HG02884 (cell line): ENCODE measurements at regions not wholly inside any gene's neighbourhood (a gene's known extent, or its start where the extent isn't known, plus 50 kb on each side); places are given as distances from the start of the nearest gene placed in this dataset.

Experiments
- ATAC-seq: cut with Tn5 transposase; IDR thresholded peaks from one replicate; pipeline ENCODE4 v1.9.1; 2021; ENCODE audit warnings: mild to moderate bottlenecking, moderate library complexity; ENCODE audit not compliant: unreplicated experiment

DNA sequence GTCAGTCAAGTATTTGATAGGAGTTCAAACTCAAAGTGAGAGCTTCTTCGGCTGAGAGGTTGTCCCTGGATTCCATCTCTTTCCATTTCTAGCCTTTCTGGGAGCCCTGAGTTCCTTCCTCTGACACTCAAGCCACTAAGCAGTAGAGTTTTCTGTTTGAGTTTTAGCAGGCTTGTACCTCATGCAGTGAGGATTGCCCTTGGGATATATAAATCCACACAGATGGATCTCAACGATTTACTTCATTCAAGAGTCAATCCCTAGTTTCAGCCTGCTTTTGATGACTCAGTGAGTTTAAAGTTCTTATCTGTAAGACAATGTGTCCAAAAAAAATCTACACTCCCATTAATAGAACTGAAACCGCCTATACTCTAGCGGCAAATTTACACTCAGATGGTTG is 2240.9 kb upstream of the WWC1 start:
- no peak for ATAC-seq

DNA sequence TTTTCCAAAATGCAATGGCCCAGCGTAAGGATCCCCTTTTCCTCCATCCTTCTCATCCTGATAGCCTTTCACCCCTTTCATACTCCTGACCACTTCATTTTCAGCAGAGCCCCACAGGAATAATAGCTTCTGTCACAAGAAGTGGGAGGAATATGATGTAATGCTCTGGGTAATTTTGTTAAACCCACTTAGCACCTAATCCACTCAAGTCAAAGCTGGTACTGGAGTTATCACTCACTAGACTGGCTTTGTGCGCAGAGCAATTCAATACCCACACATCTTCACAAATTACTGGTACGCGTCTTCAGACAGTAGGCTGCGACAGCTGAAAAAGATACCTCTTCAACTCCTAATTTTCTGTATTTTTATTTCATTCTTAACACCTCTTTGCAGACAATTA is 2232.8 kb upstream of the WWC1 start:
- ATAC-seq, result no peak

DNA sequence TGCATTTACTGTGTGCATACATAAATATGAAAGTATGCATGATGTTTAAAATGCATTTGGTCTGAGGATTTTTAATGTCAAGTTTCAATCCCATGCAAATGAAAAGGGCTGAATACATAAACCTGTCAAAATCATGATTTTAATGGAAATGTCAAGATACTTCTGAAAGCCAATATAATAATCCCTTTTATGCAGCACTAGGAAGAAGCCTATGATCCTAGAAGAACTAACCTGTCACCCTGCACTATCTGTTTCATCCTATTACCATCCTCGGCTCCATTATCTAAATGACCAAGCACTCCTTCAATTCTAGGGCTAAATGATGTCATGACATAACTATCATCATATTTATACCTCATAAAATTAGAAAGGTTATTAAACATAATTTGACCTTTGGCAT is 2229.4 kb upstream of the WWC1 start:
- no peak for ATAC-seq

DNA sequence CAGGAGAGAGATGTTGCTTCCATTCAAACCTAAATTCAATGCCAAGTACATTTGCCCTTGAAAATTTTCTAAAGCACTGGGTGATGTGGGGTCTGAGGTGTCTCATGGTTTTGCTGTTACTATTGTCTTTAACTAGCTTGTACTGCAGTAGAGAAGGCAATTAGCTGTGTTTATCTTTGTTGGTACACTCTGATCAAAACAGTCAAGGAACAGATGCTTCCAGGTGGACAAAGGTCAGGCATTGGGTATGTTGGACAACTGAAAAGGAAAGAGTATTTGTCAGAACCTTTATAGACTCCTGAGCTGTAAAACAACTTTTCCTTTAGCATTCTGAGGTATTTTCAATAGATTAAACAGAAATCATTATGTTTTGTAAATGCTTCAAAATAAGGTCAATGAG is 2228.7 kb upstream of the WWC1 start:
- ATAC-seq, result no peak

DNA sequence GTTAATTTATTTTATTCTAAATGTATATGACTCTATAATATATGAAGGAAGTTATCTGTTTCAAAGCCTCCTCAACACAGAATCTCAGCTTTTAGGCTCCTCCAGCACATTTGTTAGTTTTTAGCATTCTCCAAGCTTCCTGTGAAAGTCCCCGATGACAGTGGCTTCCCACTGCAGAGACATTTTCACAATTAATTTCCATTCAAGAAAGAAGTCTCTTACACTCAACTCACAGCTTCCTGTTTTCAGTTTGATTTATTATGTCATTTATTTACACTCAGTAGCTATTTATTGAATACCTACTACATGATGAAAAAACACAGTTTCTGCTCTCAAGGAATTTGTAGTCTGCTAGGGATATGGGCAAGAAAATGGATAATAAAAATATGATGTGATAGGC is 2228.2 kb upstream of the WWC1 start:
- no peak for ATAC-seq

DNA sequence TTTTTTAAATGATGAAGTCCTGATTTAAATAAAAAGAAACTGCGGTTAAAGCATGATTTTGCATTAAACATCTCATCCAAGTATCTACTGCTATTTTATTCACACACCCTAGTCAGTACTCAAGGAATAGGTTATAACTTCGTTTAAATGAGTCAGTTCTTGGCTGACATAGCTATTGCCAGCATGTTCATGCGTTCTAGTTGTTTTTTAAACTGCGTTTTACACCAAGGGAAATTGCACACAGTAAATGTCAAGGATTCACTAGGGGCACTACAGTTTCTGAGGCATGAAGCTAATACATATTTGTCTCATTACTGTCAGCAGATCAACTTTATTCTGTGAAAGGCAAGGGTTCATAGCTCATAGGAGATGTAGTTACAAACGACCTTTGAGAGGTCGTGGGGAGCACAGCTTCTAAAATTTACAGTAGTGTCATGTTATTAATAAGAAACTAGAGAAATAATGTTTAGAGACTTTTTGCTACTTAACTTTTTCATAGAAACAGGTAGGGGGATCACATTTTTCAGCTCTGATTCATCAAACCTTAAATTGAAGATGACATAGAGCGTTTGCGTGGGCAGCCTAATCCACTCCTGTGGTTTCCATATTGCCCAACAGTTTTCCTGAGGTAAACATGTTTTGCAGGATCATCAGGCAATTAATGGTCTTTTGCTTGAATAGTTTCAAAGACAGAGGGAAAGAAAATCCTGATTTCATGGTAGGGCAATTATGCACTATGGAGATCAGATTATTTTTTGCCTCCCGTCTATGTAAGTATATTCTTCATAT is 2222.7 kb upstream of the WWC1 start:
- ATAC-seq, result no peak

DNA sequence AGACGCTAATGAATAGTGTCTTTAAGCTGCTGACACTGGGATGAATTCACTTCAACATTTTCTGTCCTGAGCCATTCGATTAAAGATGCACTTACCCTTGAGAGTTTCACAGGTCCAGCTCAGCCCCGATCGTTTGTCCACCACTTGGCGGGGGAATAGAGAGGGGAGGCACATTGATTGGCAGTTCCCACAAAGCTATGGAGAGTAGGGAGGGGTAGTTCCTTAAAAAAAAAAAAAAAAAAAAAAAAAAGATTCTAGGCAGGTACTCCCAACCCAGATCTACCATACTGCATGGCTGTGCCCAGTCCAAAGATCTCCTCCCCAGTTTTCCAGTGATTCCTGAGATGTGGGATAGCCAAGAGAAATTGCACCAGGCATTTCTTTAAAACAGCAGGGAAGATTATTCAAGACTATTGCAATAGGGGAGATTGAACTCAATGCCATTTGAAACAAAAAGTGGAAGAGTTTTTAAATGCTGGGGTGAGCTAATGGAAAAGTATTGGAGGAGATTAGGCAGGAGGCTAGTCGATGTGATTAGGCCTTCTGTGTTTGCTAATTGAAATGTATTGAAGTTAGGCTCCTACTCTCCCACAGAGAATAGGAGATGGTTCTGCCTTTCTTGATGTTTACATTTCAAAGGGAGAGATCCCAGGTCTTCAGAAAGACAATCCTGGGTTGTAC is 2217.4 kb upstream of the WWC1 start:
- ATAC-seq, result no peak

DNA sequence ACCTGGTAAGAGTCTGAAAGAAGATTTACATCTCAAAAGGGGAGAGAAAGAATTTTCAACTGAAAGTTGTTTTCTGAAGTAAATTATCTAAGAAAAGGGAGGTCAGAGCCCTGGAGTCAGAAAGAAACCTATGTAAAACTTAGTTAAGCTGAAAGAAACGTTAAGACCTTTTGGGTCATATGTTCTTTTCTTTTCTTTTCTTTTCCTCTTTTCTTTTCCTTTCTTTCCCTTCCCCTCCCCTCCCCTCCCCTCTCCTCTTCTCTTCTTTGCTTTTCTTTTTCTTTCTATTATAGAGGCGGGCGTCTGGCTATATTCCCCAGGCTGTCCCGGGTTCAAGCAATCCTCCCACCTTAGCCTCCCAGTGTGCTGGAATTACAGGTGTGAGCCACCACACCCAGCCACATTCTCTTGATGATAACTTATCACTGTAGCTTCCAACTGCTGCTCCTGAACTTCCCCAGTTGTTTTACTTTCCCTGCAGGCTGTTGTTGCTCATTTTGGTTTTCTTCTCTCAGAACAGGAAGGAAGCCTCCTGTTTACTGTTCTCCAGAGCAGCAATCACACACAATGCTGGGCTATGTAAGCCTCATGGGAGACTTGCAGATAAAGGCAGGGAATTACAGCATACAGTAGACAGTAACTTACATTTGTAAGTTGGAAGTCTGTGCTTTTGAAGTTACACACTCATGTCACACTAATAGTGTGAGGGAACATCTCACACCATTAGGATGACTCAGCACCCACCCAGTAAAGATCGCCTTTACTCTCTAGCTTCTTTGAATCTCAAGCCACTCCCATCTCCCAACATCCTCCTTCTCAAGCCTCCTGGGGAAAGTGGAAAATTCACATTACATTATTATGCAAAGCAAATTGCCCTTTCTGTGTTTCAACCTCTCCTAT is 2216.6 kb upstream of the WWC1 start:
- no peak for ATAC-seq

DNA sequence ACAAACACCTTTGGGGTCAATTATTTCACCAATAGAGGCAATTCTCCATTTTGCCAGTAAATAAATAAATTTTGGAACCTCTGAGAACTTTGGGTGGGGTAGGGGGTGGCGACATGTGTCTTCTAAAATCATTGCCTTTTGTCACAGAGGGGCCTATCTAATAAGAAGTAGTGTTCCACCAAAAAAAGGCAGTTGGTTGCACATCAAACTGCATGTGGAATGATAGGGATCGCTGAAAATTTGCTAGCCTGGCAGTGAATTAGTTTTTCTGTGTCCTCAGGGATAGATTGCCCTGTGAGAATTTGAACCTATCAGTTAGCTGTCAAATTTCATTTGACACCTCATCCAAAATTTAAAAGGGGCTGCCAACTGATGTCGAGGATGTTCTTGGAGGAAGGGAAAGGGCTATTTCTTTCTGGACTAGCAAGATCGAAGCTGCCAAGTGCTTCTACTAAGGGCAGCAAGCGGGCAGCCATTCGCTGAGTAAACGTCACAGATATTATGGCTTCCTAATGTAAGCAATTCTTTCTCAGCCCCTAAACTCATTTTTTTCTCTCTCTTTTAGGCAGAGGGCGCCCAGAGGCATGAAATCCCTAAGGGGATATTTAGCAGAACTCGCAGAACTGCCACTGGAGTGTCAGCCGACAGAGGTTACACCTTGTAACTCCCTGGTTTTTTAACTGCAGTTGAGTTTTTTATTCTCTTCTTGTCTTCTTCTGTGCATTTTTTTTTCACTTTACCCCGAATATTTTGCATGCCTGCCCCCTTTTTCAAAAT is 2208.1 kb upstream of the WWC1 start:
- no peak for ATAC-seq

DNA sequence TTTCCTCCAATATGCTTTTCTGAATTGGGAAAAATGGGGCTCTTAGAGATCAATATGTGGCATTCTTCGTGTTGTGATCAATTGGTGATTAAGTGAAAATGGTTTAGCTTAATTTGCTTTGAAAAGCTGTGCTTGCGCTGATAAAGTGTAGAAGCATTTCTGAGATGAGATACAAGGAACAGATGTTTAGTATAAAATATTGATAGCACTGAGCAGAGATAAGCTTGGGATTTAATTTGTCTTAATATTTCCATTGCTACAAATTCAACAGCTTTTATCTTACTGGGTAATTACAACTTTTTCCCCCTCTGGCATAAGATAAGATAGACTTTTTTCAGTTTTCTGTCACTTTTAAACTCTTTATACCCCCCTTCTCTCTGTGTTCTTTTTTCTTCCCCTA is 2204.9 kb upstream of the WWC1 start:
- no peak for ATAC-seq

DNA sequence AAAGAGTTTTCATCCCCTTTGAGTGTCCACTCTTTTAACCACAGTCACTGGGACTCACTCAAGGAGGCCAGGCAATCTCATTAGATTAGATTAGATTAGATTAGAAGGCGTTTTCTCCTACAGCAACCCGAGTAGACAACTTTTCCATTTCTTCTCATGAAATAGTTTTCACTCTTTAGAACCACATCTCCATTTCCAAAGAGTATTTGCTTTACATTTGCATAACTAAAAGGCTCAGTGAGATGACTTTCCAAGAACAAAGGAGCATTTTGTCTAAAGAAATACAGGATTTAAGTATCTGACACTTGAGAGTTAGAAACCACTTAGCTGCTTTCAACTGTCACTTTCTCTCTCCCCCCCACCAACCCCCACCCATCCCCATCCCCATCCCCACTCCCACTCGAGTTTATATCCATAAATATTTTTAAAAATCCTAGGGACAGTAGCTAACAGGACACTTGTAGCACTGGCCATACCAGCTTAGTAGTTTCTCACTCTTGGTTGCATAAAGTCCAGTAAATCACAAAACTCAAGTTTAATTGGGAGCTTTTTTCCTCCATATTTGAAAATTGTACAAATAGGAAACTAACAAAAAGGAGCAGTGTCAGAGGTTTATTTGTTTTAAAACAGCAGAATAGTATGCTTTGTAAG is 2202.9 kb upstream of the WWC1 start:
- no peak for ATAC-seq

DNA sequence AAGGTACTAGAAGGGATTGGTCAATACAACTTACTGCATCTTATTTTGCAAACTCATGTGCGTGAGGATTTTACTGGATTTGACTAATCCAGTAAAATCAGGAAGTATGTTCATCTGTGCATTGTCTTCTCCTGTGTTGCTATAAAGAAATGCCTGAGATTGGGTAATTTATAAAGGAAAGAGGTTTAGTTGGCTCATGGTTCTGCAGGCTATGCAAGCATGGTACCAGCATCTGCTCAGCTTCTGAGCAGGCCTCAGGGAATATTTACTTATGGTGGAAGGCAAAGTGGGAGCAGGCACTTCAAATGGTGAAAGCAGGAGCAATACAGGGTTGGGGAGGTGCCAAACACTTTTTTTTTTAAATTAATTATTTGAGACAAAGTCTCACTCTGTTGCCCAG is 2199.5 kb upstream of the WWC1 start:
- ATAC-seq, result no peak

DNA sequence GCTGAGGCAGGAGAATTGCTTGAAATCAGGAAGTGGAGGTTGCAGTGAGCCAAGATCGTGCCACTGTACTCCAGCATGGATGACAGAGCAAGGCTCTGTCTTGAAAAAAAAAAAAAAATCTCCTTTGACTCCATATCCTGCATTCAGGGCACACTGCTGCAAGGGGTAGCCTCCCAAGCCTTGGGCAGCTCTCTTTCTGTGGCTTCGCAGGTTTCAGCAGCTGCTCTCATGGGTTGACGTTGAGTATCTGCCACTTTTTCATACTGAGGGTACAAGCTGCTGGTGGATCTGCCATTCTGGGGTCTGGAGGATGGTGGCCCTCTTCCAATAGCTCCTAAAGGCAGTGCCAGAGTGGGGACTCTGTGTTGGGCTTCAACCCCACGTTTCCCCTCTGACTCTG is 2198.1 kb upstream of the WWC1 start:
- ATAC-seq, result no peak

DNA sequence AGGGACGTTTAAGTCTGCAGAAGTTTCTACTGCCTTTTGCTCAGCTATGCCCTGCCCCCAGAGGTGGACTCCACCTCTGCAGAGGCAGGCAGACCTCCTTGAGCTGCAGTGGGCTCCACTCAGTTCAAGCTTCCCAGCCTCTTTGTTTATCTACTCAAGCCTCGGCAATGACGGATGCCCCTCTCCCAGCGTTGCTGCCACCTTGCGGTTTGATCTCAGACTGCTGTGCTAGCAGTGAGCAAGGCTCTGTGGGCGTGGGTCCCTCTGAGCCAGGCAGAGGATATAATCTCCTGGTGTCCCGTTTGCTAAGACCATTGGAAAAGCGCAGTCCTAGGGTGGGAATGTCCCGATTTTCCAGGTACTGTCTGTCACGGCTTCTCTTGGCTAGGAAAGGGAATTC is 2188.5 kb upstream of the WWC1 start:
- ATAC-seq, result no peak

DNA sequence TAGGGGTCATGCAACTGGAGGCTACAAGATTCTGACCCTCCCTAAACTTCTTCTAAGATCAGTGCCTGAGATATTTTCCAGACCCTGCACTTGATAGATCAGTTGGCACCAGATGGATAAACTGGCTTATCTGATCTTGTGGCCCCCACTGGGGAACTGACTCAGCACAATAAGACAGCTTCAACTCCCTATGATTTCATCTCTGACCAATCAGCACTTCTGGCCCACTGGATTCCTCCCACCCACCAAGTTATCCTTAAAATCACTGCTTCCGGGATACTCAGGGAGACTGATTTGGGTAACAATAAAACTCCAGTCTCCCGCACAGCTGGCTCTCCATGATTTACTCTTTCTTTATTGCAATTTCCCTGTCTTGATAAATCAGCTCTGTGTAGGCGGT is 2180.4 kb upstream of the WWC1 start:
- no peak for ATAC-seq

DNA sequence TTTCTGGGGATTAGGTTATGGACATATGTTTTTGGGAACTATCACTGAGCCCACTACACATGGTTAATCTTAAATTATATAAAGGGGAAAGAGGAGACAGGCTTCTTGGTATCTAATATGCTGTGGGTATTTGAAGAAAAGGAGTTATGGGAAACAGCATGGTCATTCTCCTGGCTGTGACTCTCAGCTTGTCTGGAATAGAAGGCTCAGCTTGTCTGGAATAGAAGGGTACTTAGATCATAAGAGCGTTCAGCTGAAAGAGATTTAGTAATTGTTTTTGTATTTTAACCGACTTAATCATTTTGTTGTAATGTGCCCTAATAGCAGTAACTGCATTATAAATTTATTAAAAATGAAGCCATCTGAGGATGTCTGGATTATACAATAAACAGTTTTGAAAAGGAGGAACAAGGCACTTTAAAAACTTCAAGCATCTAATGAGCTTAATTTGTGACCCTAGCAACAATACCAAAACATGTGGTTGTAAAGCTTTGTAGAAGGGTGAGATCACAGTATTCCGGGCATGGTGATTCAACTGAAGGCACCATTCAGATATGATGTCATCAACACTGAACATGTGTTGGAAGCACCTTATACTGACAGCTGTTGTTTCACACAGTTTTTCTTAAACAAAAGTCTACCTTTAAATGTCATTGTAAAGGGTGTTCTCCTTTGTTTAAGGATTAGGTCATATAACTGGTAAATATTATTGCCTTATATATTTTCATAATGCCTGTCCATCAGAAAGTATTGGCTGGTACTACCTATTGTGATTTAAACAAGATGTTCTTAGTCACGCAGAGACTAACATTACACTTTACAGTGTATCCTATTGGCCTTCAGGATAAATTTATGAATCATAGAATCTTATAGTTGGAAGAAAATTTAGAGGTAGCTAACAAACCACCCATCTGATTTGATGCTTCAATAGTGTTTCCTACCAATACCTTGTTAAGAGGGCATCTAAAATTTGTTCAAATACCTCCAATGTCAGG is 2174.1 kb upstream of the WWC1 start:
- no peak for ATAC-seq

DNA sequence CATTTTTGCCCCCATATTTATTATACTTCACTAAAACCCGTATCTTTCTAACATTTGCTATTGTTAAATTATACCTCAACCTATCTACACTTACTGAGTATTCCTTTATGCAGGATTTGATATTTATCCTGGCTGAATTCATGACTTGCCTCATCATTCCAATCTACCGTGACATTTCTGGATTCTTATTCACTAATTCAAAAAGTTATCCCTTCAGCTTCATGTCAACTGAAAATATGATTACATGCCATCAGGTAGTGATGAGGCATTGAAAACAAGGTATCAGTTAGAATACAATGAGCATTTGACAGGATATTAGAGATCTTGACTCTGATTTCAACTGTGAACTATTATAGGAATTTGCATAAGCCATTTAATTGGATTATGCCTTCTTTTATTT is 2171.9 kb upstream of the WWC1 start:
- ATAC-seq, result no peak

DNA sequence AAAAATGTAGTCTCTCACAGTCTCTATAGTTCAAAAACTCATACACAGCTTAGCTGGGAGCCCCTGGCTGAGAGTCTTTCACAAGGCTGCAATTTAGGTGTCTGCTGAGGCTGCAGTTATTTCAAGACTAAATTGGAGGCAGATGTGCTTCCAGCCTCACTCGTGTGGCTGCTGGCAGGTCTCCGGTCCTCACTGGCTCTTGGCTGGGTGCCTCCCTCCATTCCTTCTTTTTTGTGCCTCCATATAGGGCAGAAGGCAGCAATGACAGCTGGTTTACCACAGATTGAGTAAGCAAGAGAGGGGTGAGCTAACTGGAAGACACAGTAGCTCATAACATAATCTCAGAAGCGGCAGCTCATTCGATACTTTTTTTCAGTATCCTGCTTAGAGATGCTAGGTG is 2167.7 kb upstream of the WWC1 start:
- ATAC-seq, result no peak
